ENCODE measurements at regions not wholly inside any gene's neighbourhood (a gene's known extent, or its start where the extent isn't known, plus 50 kb on each side); places are given as distances from the start of the nearest gene placed in this dataset.
"Not testable (repeated sequence)": the region's sequence is repeated elsewhere in the genome, so short reads cannot be mapped to it uniquely, and the experiment has no call there.

- no peaks in the 10 kb centered on the region for H3K4me1 Mint-ChIP-seq (ENCODE audit: low read depth)
- no peak for TF ChIP-seq CTCF (IDR thresholded peaks at IDR 0.05; ENCODE audit: unreplicated experiment)
- H3K27ac Mint-ChIP-seq: no peak overlapping the region
- no peak for DNase-seq (ENCODE audit: low spot score, unreplicated experiment)
- no peaks in the 10 kb centered on the region for H3K36me3 Mint-ChIP-seq (ENCODE audit: insufficient read depth)
- H3K27me3 Mint-ChIP-seq: peaks cover 16% of the 10 kb centered on the region
- no peaks in the 10 kb centered on the region for H3K9me3 Mint-ChIP-seq (ENCODE audit: low read depth)
- H3K4me3 Mint-ChIP-seq (ENCODE audit: low read depth): no peak overlapping the region
Measured at GRCh38 chr20:33927724-33928123, 66.0 kb upstream of the RALY start.

GRCh38 chr20:33929917-33930316, 63.8 kb upstream of the RALY start:
- Mint-ChIP-seq H3K27ac (no peak overlapping the region), H3K4me1 (ENCODE audit: low read depth) (no peaks in the 10 kb centered on the region), H3K36me3 (ENCODE audit: insufficient read depth) (no peaks in the 10 kb centered on the region), H3K9me3 (ENCODE audit: low read depth) (no peaks in the 10 kb centered on the region), H3K4me3 (ENCODE audit: low read depth) (no peak overlapping the region), H3K27me3 (peaks cover 10% of the 10 kb centered on the region)
- TF ChIP-seq CTCF (IDR thresholded peaks at IDR 0.05; ENCODE audit: unreplicated experiment): peak; percentile 8
- DNase-seq (ENCODE audit: low spot score, unreplicated experiment): no peak

- H3K9me3 Mint-ChIP-seq (ENCODE audit: low read depth): no peaks in the 10 kb centered on the region
- no peak overlapping the region for H3K4me3 Mint-ChIP-seq (ENCODE audit: low read depth)
- TF ChIP-seq CTCF (IDR thresholded peaks at IDR 0.05; ENCODE audit: unreplicated experiment): peak; percentile 49
- DNase-seq (ENCODE audit: low spot score, unreplicated experiment): no peak
- no peaks in the 10 kb centered on the region for H3K4me1 Mint-ChIP-seq (ENCODE audit: low read depth)
- H3K27me3 Mint-ChIP-seq: peaks cover 8% of the 10 kb centered on the region
- H3K27ac Mint-ChIP-seq: no peak overlapping the region
- H3K36me3 Mint-ChIP-seq (ENCODE audit: insufficient read depth): no peaks in the 10 kb centered on the region
Measured at GRCh38 chr20:33933469-33933909, 60.2 kb upstream of the RALY start.

- peaks cover 3% of the 10 kb centered on the region for H3K4me1 Mint-ChIP-seq (ENCODE audit: low read depth)
Measured at GRCh38 chr20:33936656-33937055, 57.1 kb upstream of the RALY start.

GRCh38 chr20:33939031-33939430, 54.7 kb upstream of the RALY start:
- not testable (repeated sequence) for DNase-seq (ENCODE audit: low spot score, unreplicated experiment); H3K27ac Mint-ChIP-seq

More at GRCh38 chr20:33936656-33937055, 57.1 kb upstream of the RALY start:
- no peak for DNase-seq (ENCODE audit: low spot score, unreplicated experiment)
- Mint-ChIP-seq H3K27me3 (peaks cover 3% of the 10 kb centered on the region), H3K9me3 (ENCODE audit: low read depth) (no peaks in the 10 kb centered on the region), H3K27ac (no peak overlapping the region), H3K36me3 (ENCODE audit: insufficient read depth) (no peaks in the 10 kb centered on the region), H3K4me3 (ENCODE audit: low read depth) (no peak overlapping the region)
- no peak for TF ChIP-seq CTCF (IDR thresholded peaks at IDR 0.05; ENCODE audit: unreplicated experiment)

GRCh38 chr20:33940666-33941065, 53.0 kb upstream of the RALY start:
- H3K4me1 Mint-ChIP-seq (ENCODE audit: low read depth): peaks cover 5% of the 10 kb centered on the region
- H3K27me3 Mint-ChIP-seq: peaks cover 3% of the 10 kb centered on the region
- no peaks in the 10 kb centered on the region for H3K9me3 Mint-ChIP-seq (ENCODE audit: low read depth)
- no peak for TF ChIP-seq CTCF (IDR thresholded peaks at IDR 0.05; ENCODE audit: unreplicated experiment)
- H3K36me3 Mint-ChIP-seq (ENCODE audit: insufficient read depth): no peaks in the 10 kb centered on the region
- no peak overlapping the region for H3K4me3 Mint-ChIP-seq (ENCODE audit: low read depth)
- peak overlapping the region; percentile 72 for H3K27ac Mint-ChIP-seq
- no peak for DNase-seq (ENCODE audit: low spot score, unreplicated experiment)

More at GRCh38 chr20:33939031-33939430, 54.7 kb upstream of the RALY start:
- not testable (repeated sequence) for H3K4me1 Mint-ChIP-seq (ENCODE audit: low read depth); H3K9me3 Mint-ChIP-seq (ENCODE audit: low read depth); H3K36me3 Mint-ChIP-seq (ENCODE audit: insufficient read depth); H3K27me3 Mint-ChIP-seq; H3K4me3 Mint-ChIP-seq (ENCODE audit: low read depth)
